ENCODE measurements at regions not wholly inside any gene's neighbourhood (a gene's known extent, or its start where the extent isn't known, plus 50 kb on each side); places are given as distances from the start of the nearest gene placed in this dataset.

DNA sequence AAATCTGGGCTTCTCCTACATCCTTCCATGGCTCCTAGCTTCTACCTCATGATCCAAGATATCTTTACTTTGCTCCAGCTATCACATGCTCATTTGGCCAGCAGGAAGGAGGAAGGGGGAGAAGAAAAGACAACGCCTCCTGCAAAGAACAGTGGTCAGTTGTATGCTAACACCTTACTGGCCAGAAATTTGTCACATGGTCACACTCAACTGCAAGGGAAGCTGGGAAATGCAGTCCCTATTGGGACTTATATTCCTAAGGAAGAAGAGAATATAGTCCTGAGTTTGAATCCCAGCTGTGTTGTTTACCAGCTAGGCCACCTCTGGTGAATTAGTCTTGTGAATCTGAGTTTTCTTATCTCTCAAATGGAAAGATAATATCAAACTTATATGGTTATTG, 272.0 kb downstream of the BLID start:
- no peak for DNase-seq

DNA sequence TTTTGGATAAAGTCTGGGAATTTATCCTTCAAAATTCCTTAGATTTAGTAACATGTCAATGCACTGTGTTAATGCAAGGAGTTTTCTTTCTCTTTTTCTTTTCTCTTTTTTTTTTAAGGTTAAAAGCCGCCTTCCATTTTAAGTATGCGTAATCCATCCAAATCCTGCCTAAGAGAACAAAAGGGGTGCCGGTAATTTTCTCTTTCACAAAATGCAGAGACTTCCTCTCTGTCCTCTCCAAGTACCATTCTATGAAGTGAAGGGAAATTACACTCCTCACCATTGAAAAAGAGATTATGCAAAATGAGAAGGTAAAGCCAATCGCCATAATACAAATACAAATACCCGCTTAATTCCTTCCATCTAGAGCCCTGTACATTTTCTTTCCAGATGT, 273.8 kb downstream of the BLID start:
- DNase-seq: no peak

GRCh38 chr11:121841487-121842191, 274.4 kb downstream of the BLID start:
- peak; percentile 54 for DNase-seq

DNA sequence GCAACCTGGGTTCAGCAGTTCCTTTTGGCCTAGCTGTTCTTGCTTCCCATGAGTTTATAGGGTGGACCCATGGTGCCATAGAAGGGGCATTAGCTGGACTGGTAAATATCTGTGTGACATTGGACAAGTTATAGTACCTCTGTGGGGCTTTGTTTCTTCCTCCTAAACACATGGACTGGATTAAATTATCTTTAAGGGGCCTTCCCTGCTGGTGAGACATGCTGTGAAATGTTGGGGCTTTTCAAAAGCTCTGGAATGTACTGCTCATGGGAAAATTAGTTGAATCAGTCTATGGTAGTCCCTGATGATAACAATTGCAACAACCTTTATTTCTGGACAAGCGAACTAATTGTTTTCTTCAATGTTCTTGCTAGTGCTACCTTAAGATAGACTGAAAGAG, 276.2 kb downstream of the BLID start:
- no peak for DNase-seq

DNA sequence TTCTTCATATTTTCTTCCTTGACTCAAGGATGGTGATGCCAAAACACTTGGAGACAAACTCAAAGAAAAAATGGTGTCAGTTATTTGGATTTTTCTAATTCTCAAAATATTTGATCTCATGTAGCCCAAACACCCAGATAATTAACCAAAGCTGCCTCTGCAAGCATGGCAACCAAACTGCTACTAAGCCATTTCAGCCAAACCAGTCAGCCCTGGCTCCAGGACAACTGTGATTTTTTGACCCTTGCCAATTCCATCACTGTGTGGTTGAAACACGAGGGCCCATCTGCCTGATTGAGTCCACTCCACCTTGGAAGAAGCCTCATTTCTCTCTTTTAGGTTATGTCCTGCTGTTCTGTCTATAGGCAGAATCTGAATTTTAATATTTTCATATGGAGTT, 277.4 kb downstream of the BLID start:
- DNase-seq: no peak

- DNase-seq: no peak
These were observed 282.0 kb downstream of the BLID start for GRCh38 chr11:121833970-121834369.

DNA sequence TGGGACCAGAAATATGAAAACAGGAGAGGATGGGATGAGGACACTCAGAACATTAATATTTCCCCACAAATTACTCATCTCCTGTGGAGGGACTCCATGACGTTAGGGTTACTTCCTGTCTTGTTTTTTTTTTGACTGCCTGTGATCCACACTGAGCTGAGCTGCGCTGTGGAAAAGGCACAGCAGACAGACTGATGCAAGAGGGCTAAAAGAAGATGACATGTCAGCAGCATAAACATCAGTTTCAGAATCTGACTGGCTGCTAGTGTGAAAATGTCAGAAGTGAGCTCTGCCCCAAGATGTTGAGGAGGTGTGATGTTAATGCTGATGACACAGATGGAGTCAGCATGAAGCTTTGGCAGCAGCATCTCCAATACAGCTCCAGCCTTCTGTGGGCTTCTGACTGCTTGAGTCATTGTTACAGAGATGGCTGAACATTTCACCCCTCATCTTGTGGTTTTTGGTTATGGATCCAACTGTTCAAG, 286.8 kb downstream of the BLID start:
- no peak for DNase-seq

GRCh38 chr11:121814962-121815361, 301.1 kb downstream of the BLID start:
- DNase-seq: no peak

GRCh38 chr11:121814296-121814695, 301.7 kb downstream of the BLID start:
- no peak for DNase-seq

DNA sequence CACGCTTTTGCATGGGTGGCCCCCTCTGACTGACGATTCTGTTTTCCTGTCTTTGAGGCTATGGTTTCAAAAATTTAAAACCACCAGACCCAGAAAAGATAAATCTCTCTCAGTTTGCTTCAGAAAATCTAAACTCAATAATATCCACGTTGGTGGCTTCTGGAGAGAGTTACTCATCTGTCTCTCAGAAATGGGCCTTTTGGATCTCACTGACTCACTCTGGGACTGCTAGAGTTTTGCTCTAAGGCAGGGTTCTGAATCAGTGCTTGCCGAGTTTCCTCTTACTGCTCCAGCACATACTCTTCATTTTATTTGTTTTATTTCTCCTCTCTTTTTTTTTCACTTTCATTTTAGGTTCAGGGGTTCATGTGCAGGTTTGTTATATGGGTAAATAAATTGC, 305.7 kb downstream of the BLID start:
- DNase-seq: no peak

GRCh38 chr11:121808096-121808495, 307.9 kb downstream of the BLID start:
- no peak for DNase-seq

DNA sequence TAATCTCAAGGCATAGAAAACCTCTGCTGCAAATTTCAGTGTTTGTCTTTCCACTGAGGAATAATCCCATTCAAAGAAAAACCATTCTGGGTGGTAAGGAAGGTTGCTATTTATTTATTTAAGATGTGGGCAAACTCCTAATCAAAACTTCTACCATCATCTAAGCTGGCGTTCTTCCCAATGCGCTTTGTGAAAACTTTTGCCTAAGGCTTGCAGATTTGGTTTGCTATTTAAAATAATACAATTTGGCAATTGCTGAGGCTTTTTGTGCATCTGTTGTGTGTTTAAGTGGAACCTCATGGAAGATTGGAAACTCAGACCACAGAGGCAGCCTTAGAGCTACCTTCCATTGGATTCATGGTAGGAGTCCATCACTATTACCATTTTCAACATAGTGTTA, 309.0 kb downstream of the BLID start:
- DNase-seq: no peak

DNA sequence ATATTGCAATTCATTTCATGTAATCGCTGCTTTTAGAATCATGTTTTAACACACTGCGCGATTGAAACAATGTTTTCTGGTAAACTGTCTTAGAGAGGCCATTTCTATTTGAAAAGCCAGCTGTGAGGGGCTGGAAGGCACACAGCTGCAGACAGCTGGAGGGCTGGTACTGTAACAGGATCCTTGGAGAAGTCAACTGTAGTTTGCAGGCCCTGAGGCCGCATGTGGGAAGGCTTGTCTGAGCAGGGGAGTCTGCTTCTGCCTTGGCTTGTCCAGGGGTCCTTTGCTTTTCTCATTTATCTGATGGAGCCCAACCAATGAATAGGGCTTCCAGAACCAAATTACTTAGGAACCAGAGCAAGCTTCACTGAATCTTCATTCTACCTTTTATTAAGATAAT, 313.5 kb downstream of the BLID start:
- DNase-seq: peak; percentile 69

DNA sequence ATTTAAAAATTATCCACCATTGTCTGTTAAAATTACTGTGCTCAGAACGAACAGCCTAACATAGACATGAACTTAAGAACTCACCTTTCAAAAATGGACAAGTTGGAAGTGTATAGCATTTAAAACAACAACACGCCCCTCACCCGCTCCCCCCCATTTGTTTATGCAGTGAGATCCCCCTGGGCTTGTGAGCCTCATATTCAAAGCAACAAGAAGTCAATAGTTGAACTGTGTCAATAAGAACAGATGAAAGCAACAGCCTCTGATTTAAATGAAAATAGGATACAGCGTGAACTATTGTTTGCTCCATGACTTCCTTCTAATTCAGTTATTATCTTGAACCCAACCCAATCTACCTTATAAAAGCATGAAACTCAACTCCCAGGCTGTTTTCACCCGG, 314.2 kb downstream of the BLID start:
- DNase-seq: no peak

GRCh38 chr11:121801394-121801748, 314.6 kb downstream of the BLID start:
- DNase-seq: no peak

GRCh38 chr11:121800731-121801393, 315.2 kb downstream of the BLID start:
- DNase-seq: peak; percentile 91

DNA sequence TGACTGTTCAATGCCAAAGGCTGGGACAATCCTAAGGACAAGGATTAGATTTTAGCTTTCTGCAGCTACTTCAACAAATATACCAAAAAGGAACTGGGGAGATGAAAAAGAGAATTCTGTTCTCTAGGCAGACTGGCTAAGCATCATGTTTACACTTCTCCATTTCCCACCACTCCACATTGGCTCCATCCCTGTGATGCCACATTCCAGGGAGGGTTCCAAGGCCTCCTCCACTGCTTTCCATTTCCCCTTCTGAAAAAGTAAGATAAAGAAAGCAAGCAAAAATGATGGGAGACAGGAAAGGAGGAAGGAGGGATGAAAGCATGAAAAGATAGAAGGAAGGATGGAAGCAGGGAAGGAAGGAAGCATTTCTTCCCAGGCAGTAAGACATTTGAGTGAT, 315.8 kb downstream of the BLID start:
- no peak for DNase-seq

GRCh38 chr11:121797496-121797895, 318.5 kb downstream of the BLID start:
- no peak for DNase-seq

- DNase-seq: no peak
These were observed 320.8 kb downstream of the BLID start for GRCh38 chr11:121795174-121795573.

GRCh38 chr11:121794671-121795141, 321.3 kb downstream of the BLID start:
- no peak for DNase-seq

- DNase-seq: no peak
These were observed 322.1 kb downstream of the BLID start for GRCh38 chr11:121793916-121794315.

DNA sequence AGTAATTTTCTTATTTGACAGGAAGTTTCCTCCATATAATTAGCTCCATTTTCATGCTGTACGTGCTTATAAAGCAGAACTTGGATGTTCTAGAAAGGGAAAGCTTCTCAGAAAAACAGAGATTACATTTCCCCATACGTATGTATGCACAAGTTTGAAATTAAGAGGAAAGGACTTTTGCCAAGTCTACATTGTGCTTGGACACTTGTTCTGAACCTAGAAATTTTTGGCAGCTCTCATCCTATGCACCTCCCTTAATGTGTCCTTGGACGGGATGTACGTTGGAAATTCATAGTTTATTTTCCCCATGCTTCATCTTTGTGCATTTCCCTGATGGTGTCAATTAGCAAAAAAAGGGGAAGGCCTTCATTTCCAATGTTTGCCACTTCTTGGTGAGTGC, 322.7 kb downstream of the BLID start:
- DNase-seq: no peak

DNA sequence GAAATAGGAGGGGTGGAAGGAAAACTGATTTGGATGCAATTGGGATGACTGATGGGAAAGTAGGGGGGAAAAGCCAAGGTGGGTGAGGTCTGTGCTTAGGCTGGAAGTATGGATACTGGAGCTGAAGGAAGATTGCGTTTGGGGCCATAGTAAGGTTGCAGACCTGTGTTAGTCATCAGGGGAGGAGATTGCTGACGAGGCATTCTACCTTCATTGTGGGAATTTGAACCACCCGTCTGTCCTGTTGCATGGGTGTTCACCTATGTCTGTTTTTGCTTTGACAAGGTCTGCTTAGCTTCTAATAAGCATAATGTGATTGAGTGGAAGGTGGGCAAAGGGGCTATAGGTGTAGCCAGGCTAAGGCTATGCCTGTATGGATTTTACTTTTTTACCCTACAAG, 323.8 kb downstream of the BLID start:
- DNase-seq: no peak

DNA sequence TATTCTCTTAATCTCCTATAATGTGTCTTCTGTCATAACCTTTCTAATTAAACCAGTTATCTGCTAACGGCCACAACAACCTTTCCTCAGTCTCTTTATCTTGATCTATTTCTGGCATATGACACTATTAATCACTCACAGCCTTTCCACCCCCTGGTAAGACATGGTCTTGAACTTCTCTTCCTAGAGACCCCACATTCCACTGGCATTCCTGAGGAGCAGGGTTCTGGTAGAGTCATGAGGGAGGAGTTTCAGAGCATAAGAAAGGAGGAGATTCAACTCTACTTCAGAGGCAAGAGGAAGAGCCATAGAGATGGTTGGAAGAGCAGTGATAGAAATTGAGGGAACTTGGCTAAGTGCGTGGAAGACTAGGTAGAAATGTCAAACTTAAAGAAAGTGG, 325.6 kb downstream of the BLID start:
- no peak for DNase-seq

DNA sequence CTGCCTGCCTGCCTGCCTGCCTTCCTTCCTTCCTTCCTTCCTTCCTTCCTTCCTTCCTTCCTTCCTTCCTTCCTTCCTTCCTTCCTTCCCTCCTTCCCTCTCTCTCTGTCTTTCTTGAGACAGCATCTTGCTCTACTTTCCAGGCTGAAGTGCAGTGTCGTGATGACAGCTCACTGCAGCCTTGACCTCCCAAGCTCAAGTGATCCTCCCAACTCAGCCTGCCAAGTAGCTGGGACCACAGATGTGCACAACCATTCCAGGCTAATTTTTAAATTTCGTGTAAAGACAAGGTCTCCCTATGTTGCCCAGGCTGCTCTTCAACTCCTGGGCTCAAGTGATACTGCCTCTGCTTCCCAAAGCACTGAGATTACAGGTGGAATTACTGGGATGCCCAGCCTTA, 328.2 kb upstream of the SORL1-AS1 start:
- no peak for DNase-seq

Data from islet precursor cell (in vitro differentiated cells).